GM23338 (cell line): ENCODE measurements at regions not wholly inside any gene's neighbourhood (a gene's known extent, or its start where the extent isn't known, plus 50 kb on each side); places are given as distances from the start of the nearest gene placed in this dataset.

Source experiments
- ATAC-seq: fragments of 200-7000 bp; cut with Tn5 transposase; 3 replicates; pipeline ENCODE4 v1.9.1; 2020
- DNase-seq: peaks from one replicate; pipeline ENCODE4 v3.0.0-alpha.2; 2015; ENCODE audit warnings: low spot score
- H2AFZ ChIP-seq: fragments of 200-600 bp; sonication (generic); 2 replicates; pipeline ENCODE4 v1.8.0; 2016; ENCODE audit warnings: antibody characterized with exemption, mild to moderate bottlenecking, moderate library complexity
- H3F3A ChIP-seq: fragments of 200-600 bp; sonication (generic); replicated peaks from 2 replicates; pipeline ENCODE4 v1.8.0; 2017; ENCODE audit warnings: antibody characterized with exemption, mixed run types, low read depth
- H3K27ac ChIP-seq: fragments of 200-600 bp; sonication (generic); 2 replicates; pipeline ENCODE4 v1.6.1; 2016; ENCODE audit warnings: low read depth
- H3K27me3 ChIP-seq: fragments of 200-600 bp; sonication (generic); 2 replicates; pipeline ENCODE4 v1.8.0; 2016; ENCODE audit warnings: mild to moderate bottlenecking, mixed run types, moderate library complexity; ENCODE audit not compliant: insufficient read depth
- H3K36me3 ChIP-seq: fragments of 200-600 bp; sonication (generic); 2 replicates; pipeline ENCODE4 v1.8.0; 2016; ENCODE audit warnings: mild to moderate bottlenecking; ENCODE audit not compliant: insufficient read depth
- H3K4me1 ChIP-seq: fragments of 200-600 bp; sonication (generic); 2 replicates; pipeline ENCODE4 v1.8.0; 2016; ENCODE audit warnings: mild to moderate bottlenecking, moderate library complexity; ENCODE audit not compliant: insufficient read depth
- H3K4me2 ChIP-seq: fragments of 200-600 bp; sonication (generic); 2 replicates; pipeline ENCODE4 v1.7.1; 2017; ENCODE audit warnings: mixed run types
- H3K4me3 ChIP-seq: fragments of 200-600 bp; sonication (generic); 2 replicates; pipeline ENCODE4 v1.6.1; 2016; ENCODE audit warnings: mixed run types
- H3K79me2 ChIP-seq: fragments of 200-600 bp; sonication (generic); replicated peaks from 2 replicates; pipeline ENCODE4 v1.8.0; 2017; ENCODE audit warnings: mild to moderate bottlenecking; ENCODE audit not compliant: insufficient read depth
- H3K9me2 ChIP-seq: fragments of 200-600 bp; sonication (generic); 2 replicates; pipeline ENCODE4 v1.8.0; 2017; ENCODE audit not compliant: insufficient read depth
- H4K20me1 ChIP-seq: fragments of 200-600 bp; sonication (generic); replicated peaks from 2 replicates; pipeline ENCODE4 v1.8.0; 2017; ENCODE audit warnings: mild to moderate bottlenecking; ENCODE audit not compliant: insufficient read depth
- H3K27ac Mint-ChIP-seq: 2 replicates; pipeline ENCODE4 v1.8.0; 2020; ENCODE audit warnings: inconsistent platforms, mild to moderate bottlenecking, moderate library complexity, mixed read lengths
- H3K27me3 Mint-ChIP-seq: 3 replicates; pipeline ENCODE4 v1.8.0; 2022; ENCODE audit warnings: low read depth, mild to moderate bottlenecking, moderate library complexity, mixed read lengths, inconsistent platforms; ENCODE audit not compliant: insufficient read depth, poor library complexity
- H3K36me3 Mint-ChIP-seq: 3 replicates; pipeline ENCODE4 v1.8.0; 2021; ENCODE audit warnings: low read depth, mild to moderate bottlenecking, inconsistent platforms, moderate library complexity, mixed read lengths
- H3K4me1 Mint-ChIP-seq: 3 replicates; pipeline ENCODE4 v1.8.0; 2020; ENCODE audit warnings: mild to moderate bottlenecking, inconsistent platforms, mixed read lengths
- H3K4me3 Mint-ChIP-seq: 3 replicates; pipeline ENCODE4 v1.8.0; 2021; ENCODE audit warnings: moderate library complexity, mild to moderate bottlenecking, inconsistent platforms, mixed read lengths
- H3K9me3 Mint-ChIP-seq: 3 replicates; pipeline ENCODE4 v1.8.0; 2020; ENCODE audit warnings: moderate library complexity, mild to moderate bottlenecking, inconsistent platforms, mixed read lengths
- CREB1 ChIP-seq: fragments of 250-450 bp; sonication (Bioruptor Pico); IDR thresholded peaks from 2 replicates; pipeline ENCODE4 v1.5.0; 2020; ENCODE audit warnings: low read depth, mild to moderate bottlenecking, moderate library complexity
- EZH2 ChIP-seq: fragments of 200-600 bp; sonication (generic); IDR thresholded peaks from one replicate; pipeline ENCODE4 v1.8.0; 2017; ENCODE audit warnings: antibody characterized with exemption, mild to moderate bottlenecking, low read depth; ENCODE audit not compliant: unreplicated experiment
- EZH2phosphoT487 ChIP-seq: fragments of 200-600 bp; sonication (generic); IDR thresholded peaks from one replicate; pipeline ENCODE4 v1.8.1; 2018; ENCODE audit warnings: antibody characterized with exemption; ENCODE audit not compliant: unreplicated experiment
- JUNB ChIP-seq: IDR thresholded peaks from one replicate; pipeline ENCODE4 v1.6.1; 2016; ENCODE audit warnings: antibody characterized with exemption; ENCODE audit not compliant: unreplicated experiment
- NANOG ChIP-seq: IDR thresholded peaks from 2 replicates; pipeline ENCODE4 v1.6.1; 2016; ENCODE audit warnings: antibody characterized with exemption, borderline replicate concordance
- POLR2AphosphoS5 ChIP-seq: IDR thresholded peaks from 2 replicates; pipeline ENCODE4 v1.6.1; 2016; ENCODE audit warnings: antibody characterized with exemption, low read depth
- STAT1 ChIP-seq: IDR thresholded peaks from one replicate; pipeline ENCODE4 v1.6.1; 2016; ENCODE audit warnings: antibody characterized with exemption; ENCODE audit not compliant: unreplicated experiment
- ZNF114 ChIP-seq: fragments of 250-450 bp; sonication (Bioruptor Pico); IDR thresholded peaks from 2 replicates; pipeline ENCODE4 v1.5.0; 2020; ENCODE audit warnings: mild to moderate bottlenecking, moderate library complexity
- ZNF331 ChIP-seq: fragments of 250-450 bp; sonication (Bioruptor Pico); IDR thresholded peaks from 2 replicates; pipeline ENCODE4 v1.5.0; 2020; ENCODE audit warnings: low read depth, mild to moderate bottlenecking, moderate library complexity
- TF ChIP-seq, protein P1 (sequence below): IDR thresholded peaks from one replicate; pipeline ENCODE4 v1.6.1; 2018; ENCODE audit warnings: antibody characterized with exemption; ENCODE audit not compliant: unreplicated experiment
- TF ChIP-seq, protein P2 (sequence below): IDR thresholded peaks from 2 replicates; pipeline ENCODE4 v1.6.1; 2016; ENCODE audit warnings: antibody characterized with exemption
- TF ChIP-seq, protein P3 (sequence below), 2 experiments: fragments of 200-600 bp in 1 of 2; sonication (generic) in 1 of 2; conservative IDR thresholded peaks; 2 replicates each; pipeline versions ENCODE4 v1.5.1 to v1.6.1; 2016 to 2017; ENCODE audit warnings: antibody characterized with exemption in 2 of 2, low read depth in 2 of 2, mild to moderate bottlenecking in 2 of 2, moderate library complexity in 1 of 2
- TF ChIP-seq, protein P4 (sequence below): fragments of 250-450 bp; sonication (Bioruptor Pico); IDR thresholded peaks from 2 replicates; pipeline ENCODE4 v1.5.0; 2020; ENCODE audit warnings: mild to moderate bottlenecking, moderate library complexity

DNA sequence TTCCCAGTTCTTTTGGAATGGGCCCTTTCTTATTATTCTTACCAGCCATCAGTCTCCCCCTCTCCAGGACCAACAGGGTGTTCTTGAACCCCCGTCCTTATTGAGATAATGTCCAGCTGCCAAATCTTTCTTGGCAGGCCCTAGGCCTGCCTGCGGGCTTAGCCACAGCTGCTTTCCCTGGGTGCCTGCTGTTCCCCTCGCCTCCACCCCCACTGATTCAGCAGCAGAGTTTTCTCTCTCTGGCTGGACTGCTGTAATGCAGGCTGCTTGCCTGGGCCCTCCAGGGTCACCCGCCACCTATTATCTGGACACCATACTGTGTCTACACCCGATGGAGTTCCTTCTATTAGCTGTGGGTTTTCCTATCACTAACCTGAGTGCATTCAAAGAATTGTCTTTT is 395.4 kb upstream of the ATP5MC3 start:
- no peak overlapping the region for H3K4me2 ChIP-seq
- Mint-ChIP-seq H3K27ac (no peak overlapping the region), H3K27me3 (peaks cover 7% of the 10 kb centered on the region), H3K4me1 (peaks cover 25% of the 10 kb centered on the region), H3K9me3 (no peaks in the 10 kb centered on the region), H3K4me3 (no peak overlapping the region), H3K36me3 (no peaks in the 10 kb centered on the region)
- H3K4me3 ChIP-seq, result no peak overlapping the region
- H3K27ac ChIP-seq, result no peak overlapping the region
- H4K20me1 ChIP-seq, result no peaks in the 10 kb centered on the region
- DNase-seq (no peak), ATAC-seq (peak; percentile 80)
- 0 out of 2 replicates have a peak, but pooled peaks cover 4% of the 10 kb centered on the region for H3K9me2 ChIP-seq
- no peaks in the 10 kb centered on the region for H3K79me2 ChIP-seq
- no peak overlapping the region for H2AFZ ChIP-seq
- H3F3A ChIP-seq, result no peaks in the 10 kb centered on the region
- H3K36me3 ChIP-seq, result no peaks in the 10 kb centered on the region
- TF ChIP-seq POLR2AphosphoS5 (no peak), JUNB (no peak), STAT1 (no peak), NANOG (no peak), ZNF114 (no peak), EZH2phosphoT487 (no peak), ZNF331 (no peak), EZH2 (no peak), CREB1 (no peak)
- TF ChIP-seq, protein P1, sequence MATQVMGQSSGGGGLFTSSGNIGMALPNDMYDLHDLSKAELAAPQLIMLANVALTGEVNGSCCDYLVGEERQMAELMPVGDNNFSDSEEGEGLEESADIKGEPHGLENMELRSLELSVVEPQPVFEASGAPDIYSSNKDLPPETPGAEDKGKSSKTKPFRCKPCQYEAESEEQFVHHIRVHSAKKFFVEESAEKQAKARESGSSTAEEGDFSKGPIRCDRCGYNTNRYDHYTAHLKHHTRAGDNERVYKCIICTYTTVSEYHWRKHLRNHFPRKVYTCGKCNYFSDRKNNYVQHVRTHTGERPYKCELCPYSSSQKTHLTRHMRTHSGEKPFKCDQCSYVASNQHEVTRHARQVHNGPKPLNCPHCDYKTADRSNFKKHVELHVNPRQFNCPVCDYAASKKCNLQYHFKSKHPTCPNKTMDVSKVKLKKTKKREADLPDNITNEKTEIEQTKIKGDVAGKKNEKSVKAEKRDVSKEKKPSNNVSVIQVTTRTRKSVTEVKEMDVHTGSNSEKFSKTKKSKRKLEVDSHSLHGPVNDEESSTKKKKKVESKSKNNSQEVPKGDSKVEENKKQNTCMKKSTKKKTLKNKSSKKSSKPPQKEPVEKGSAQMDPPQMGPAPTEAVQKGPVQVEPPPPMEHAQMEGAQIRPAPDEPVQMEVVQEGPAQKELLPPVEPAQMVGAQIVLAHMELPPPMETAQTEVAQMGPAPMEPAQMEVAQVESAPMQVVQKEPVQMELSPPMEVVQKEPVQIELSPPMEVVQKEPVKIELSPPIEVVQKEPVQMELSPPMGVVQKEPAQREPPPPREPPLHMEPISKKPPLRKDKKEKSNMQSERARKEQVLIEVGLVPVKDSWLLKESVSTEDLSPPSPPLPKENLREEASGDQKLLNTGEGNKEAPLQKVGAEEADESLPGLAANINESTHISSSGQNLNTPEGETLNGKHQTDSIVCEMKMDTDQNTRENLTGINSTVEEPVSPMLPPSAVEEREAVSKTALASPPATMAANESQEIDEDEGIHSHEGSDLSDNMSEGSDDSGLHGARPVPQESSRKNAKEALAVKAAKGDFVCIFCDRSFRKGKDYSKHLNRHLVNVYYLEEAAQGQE, result no peak
- TF ChIP-seq, protein P2, sequence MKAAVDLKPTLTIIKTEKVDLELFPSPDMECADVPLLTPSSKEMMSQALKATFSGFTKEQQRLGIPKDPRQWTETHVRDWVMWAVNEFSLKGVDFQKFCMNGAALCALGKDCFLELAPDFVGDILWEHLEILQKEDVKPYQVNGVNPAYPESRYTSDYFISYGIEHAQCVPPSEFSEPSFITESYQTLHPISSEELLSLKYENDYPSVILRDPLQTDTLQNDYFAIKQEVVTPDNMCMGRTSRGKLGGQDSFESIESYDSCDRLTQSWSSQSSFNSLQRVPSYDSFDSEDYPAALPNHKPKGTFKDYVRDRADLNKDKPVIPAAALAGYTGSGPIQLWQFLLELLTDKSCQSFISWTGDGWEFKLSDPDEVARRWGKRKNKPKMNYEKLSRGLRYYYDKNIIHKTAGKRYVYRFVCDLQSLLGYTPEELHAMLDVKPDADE, result no peak
- TF ChIP-seq, protein P3, sequence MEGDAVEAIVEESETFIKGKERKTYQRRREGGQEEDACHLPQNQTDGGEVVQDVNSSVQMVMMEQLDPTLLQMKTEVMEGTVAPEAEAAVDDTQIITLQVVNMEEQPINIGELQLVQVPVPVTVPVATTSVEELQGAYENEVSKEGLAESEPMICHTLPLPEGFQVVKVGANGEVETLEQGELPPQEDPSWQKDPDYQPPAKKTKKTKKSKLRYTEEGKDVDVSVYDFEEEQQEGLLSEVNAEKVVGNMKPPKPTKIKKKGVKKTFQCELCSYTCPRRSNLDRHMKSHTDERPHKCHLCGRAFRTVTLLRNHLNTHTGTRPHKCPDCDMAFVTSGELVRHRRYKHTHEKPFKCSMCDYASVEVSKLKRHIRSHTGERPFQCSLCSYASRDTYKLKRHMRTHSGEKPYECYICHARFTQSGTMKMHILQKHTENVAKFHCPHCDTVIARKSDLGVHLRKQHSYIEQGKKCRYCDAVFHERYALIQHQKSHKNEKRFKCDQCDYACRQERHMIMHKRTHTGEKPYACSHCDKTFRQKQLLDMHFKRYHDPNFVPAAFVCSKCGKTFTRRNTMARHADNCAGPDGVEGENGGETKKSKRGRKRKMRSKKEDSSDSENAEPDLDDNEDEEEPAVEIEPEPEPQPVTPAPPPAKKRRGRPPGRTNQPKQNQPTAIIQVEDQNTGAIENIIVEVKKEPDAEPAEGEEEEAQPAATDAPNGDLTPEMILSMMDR (conservative IDR thresholded peaks at IDR 0.05; ENCODE audit: low read depth in 2 of 2), result no peak
- TF ChIP-seq, protein P4, sequence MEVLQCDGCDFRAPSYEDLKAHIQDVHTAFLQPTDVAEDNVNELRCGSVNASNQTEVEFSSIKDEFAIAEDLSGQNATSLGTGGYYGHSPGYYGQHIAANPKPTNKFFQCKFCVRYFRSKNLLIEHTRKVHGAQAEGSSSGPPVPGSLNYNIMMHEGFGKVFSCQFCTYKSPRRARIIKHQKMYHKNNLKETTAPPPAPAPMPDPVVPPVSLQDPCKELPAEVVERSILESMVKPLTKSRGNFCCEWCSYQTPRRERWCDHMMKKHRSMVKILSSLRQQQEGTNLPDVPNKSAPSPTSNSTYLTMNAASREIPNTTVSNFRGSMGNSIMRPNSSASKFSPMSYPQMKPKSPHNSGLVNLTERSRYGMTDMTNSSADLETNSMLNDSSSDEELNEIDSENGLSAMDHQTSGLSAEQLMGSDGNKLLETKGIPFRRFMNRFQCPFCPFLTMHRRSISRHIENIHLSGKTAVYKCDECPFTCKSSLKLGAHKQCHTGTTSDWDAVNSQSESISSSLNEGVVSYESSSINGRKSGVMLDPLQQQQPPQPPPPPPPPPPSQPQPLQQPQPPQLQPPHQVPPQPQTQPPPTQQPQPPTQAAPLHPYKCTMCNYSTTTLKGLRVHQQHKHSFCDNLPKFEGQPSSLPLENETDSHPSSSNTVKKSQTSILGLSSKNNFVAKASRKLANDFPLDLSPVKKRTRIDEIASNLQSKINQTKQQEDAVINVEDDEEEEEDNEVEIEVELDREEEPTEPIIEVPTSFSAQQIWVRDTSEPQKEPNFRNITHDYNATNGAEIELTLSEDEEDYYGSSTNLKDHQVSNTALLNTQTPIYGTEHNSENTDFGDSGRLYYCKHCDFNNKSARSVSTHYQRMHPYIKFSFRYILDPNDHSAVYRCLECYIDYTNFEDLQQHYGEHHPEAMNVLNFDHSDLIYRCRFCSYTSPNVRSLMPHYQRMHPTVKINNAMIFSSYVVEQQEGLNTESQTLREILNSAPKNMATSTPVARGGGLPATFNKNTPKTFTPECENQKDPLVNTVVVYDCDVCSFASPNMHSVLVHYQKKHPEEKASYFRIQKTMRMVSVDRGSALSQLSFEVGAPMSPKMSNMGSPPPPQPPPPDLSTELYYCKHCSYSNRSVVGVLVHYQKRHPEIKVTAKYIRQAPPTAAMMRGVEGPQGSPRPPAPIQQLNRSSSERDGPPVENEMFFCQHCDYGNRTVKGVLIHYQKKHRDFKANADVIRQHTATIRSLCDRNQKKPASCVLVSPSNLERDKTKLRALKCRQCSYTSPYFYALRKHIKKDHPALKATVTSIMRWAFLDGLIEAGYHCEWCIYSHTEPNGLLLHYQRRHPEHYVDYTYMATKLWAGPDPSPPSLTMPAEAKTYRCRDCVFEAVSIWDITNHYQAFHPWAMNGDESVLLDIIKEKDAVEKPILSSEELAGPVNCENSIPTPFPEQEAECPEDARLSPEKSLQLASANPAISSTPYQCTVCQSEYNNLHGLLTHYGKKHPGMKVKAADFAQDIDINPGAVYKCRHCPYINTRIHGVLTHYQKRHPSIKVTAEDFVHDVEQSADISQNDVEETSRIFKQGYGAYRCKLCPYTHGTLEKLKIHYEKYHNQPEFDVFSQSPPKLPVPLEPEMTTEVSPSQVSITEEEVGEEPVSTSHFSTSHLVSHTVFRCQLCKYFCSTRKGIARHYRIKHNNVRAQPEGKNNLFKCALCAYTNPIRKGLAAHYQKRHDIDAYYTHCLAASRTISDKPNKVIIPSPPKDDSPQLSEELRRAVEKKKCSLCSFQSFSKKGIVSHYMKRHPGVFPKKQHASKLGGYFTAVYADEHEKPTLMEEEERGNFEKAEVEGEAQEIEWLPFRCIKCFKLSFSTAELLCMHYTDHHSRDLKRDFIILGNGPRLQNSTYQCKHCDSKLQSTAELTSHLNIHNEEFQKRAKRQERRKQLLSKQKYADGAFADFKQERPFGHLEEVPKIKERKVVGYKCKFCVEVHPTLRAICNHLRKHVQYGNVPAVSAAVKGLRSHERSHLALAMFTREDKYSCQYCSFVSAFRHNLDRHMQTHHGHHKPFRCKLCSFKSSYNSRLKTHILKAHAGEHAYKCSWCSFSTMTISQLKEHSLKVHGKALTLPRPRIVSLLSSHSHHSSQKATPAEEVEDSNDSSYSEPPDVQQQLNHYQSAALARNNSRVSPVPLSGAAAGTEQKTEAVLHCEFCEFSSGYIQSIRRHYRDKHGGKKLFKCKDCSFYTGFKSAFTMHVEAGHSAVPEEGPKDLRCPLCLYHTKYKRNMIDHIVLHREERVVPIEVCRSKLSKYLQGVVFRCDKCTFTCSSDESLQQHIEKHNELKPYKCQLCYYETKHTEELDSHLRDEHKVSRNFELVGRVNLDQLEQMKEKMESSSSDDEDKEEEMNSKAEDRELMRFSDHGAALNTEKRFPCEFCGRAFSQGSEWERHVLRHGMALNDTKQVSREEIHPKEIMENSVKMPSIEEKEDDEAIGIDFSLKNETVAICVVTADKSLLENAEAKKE (CRISPR knock-in tag), result no peak
- H3K4me1 ChIP-seq, result peaks cover 4% of the 10 kb centered on the region; the same call in 1 of the 2 replicates
- H3K27me3 ChIP-seq, result no peaks in the 10 kb centered on the region
